ENCODE measurements at regions not wholly inside any gene's neighbourhood (a gene's known extent, or its start where the extent isn't known, plus 50 kb on each side); places are given as distances from the start of the nearest gene placed in this dataset.

- H3K9me3 ChIP-seq (replicated peaks; ENCODE audit: control insufficient read depth, insufficient read depth, low read depth, low read length): no peaks in the 10 kb centered on the region
- FAIRE-seq (no peak), DNase-seq (ENCODE audit: extremely low read depth in 1 of 4, low spot score in 3 of 4) (no peak), ATAC-seq (no peak)
- intact Hi-C loops (cut with micrococcal nuclease) (no loop called here), in situ Hi-C loops (cut with MboI) (loop anchor here (25.0 kb wide), 1 partner anchor 1469 kb away; no protein-coding TSS in a partner anchor)
- H3K27ac ChIP-seq (ENCODE audit: extremely low read depth, low read depth, low read length): no peak overlapping the region
- 0% methylated on average over 1 of the region's 1 CpG for WGBS (ENCODE audit: insufficient coverage, low coverage, missing lambda C conversion rate)
- H3K27me3 ChIP-seq (ENCODE audit: control insufficient read depth in 2 of 2, insufficient read depth in 2 of 2, low read length in 2 of 2): no peaks in the 10 kb centered on the region
- H3K9ac ChIP-seq (ENCODE audit: insufficient read depth in 1 of 2, low read depth in 2 of 2, low read length in 2 of 2): no peak overlapping the region
- POLR2A ChIA-PET: no interaction called here
- no peaks in the 10 kb centered on the region for H3K36me3 ChIP-seq (ENCODE audit: control insufficient read depth, insufficient read depth, low read length)
- no peaks in the 10 kb centered on the region for H3K9me1 ChIP-seq (ENCODE audit: control insufficient read depth, insufficient read depth, low read length)
- H3K4me1 ChIP-seq (replicated peaks in 1 of 2; ENCODE audit: control insufficient read depth in 2 of 2, insufficient read depth in 2 of 2, low read length in 2 of 2): no peaks in the 10 kb centered on the region; a peak in 1 of 5 replicates
- TF ChIP-seq NFATC3 (IDR thresholded peaks at IDR 0.05) (no peak), ZSCAN32 (CRISPR knock-in tag; IDR thresholded peaks at IDR 0.05) (no peak), NONO (IDR thresholded peaks at IDR 0.05; ENCODE audit: low read depth in 2 of 2, low read length in 1 of 2) (no peak), RFX7 (CRISPR knock-in tag; IDR thresholded peaks at IDR 0.05) (no peak), ZNF407 (IDR thresholded peaks at IDR 0.05; ENCODE audit: low read depth) (no peak), SRF (CRISPR knock-in tag; IDR thresholded peaks at IDR 0.05) (no peak), POLR2H (tag; IDR thresholded peaks at IDR 0.05; ENCODE audit: low read depth) (no peak), MAZ (CRISPR knock-in tag; conservative IDR thresholded peaks at IDR 0.05 in 1 of 2, IDR thresholded peaks at IDR 0.05 in 1 of 2) (no peak), ZNF561 (CRISPR knock-in tag; conservative IDR thresholded peaks at IDR 0.05) (no peak), ETS1 (conservative IDR thresholded peaks at IDR 0.05; ENCODE audit: control insufficient read depth, low read depth, low read length) (no peak), CHD1 (IDR thresholded peaks at IDR 0.05; ENCODE audit: low read length) (no peak), DNMT1 (IDR thresholded peaks at IDR 0.05) (no peak), ELF2 (CRISPR knock-in tag; IDR thresholded peaks at IDR 0.05) (no peak)
- H4K20me1 ChIP-seq (replicated peaks; ENCODE audit: control insufficient read depth, insufficient read depth, low read length): no peaks in the 10 kb centered on the region
- no TSS peak for BruUV-seq (replicated peaks)
- H3K79me2 ChIP-seq (ENCODE audit: control insufficient read depth, insufficient read depth, low read length): no peaks in the 10 kb centered on the region
- CTCF ChIA-PET (ENCODE audit: low intra/inter-chr PET ratio): no interaction called here
- H2AFZ ChIP-seq (ENCODE audit: low read depth, low read length): no peak overlapping the region
- no peak overlapping the region for H3K4me2 ChIP-seq (ENCODE audit: insufficient read depth, low read length)
- no peak overlapping the region for H3K4me3 ChIP-seq
These were observed 250.7 kb downstream of the TBC1D4 start for GRCh38 chr13:75231235-75231634.

Measured in K562 (cell line).